ENCODE measurements at regions not wholly inside any gene's neighbourhood (a gene's known extent, or its start where the extent isn't known, plus 50 kb on each side); places are given as distances from the start of the nearest gene placed in this dataset.
A peak's percentile ranks its signal among the peaks of the same experiment; 100 is the strongest.

DNA sequence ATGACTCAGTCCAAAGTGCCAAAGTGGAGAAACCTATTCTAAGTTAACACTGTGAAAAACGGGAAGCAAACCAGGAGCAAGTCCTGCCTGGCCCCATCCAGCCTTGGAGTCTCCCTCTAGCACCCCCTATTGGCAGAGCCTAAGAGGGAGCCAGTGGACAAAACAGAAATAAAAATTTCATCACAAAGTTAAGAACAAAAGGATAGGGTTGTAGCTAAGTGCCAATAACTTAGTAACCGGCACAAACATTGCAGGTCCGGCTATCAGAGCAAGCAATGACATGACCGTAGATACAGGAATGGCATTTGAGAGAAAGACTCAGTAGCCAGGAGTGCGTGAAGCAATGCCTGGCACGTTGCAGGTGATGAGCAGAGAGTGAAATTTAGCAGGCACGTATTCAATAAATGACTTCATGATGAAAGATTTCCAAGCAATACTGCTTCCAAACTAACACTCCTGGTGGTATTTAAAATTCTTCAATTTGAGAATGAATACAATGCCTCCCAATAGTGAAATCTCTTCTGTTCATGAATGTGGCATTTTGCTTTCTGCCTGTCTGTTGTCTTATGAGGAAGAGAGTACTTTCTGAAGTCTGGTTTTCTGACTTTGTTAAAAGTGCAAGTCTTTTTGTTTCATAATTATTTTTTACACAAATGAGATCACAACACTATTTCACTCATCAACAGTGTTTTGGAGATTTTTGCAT, 391.0 kb downstream of the OMA1 start:
- CTCF ChIA-PET: interaction anchor here (1.1 to 2.3 kb wide), 2 partner anchors 10 to 11 kb away, joined by 3 to 6 read pairs; no protein-coding TSS in a partner anchor
- whole genome bisulfite sequencing (ENCODE audit: low lambda C conversion rate): 49% methylated on average over 7 of the region's 7 CpGs

DNA sequence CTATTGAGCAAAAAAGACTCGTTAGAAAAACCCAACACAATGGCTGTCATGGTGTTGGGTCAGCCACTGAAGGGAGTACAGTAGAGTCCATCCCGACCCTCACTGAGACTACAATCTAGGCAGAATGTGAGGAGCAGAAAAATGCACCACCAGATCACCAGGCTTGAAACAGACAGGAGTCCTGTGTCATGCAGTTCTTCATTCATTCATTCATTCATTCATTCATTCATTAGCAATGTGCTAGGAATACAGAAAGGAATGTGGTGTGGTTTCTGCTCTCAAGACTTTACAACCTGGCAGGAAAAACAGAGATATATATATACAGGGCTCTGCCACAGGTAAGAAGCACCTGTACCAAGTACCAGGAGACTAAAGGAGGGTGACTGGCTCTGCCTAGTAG, 392.3 kb downstream of the OMA1 start:
- Histone ChIP-seq H3K9me2 (no peaks in the 10 kb centered on the region), H3K9ac (no peak overlapping the region), H3F3A (replicated peaks; ENCODE audit: insufficient read depth) (no peaks in the 10 kb centered on the region), H4K20me1 (ENCODE audit: insufficient read depth) (no peaks in the 10 kb centered on the region), H2AFZ (ENCODE audit: low read depth) (no peak overlapping the region), H3K36me3 (replicated peaks in 1 of 2; ENCODE audit: control insufficient read depth in 1 of 2, insufficient read depth in 2 of 2, low read length in 1 of 2) (no peaks in the 10 kb centered on the region), H3K27me3 (ENCODE audit: insufficient read depth) (no peaks in the 10 kb centered on the region), H3K79me2 (ENCODE audit: insufficient read depth) (no peaks in the 10 kb centered on the region), H3K27ac (ENCODE audit: low read depth in 2 of 2, low read length in 1 of 2) (no peak overlapping the region), H3K4me2 (no peak overlapping the region), H3K4me1 (ENCODE audit: control insufficient read depth in 1 of 2, insufficient read depth in 2 of 2, low read depth in 1 of 2, low read length in 1 of 2) (peaks cover 0 to 2% of the 10 kb centered on the region in 2 experiments; a peak in 2 of 4 replicates), H3K4me3 (ENCODE audit: low read depth in 2 of 2, low read length in 1 of 2) (no peak overlapping the region), H3K9me3 (no peaks in the 10 kb centered on the region)
- no peak for DNase-seq
- 28% methylated on average over 2 of the region's 2 CpGs for WGBS (ENCODE audit: low lambda C conversion rate)
- ChIA-PET CTCF (interaction anchor here (0.6 to 2.8 kb wide), 5 partner anchors 10 to 1605 kb away, joined by 3 to 15 read pairs (median 3); partner anchors contain the start of gene DAB1), POLR2A (no interaction called here)
- TF ChIP-seq RXRA (IDR thresholded peaks at IDR 0.05; ENCODE audit: borderline replicate concordance, low read depth): no peak
- TF ChIP-seq NFIC (IDR thresholded peaks at IDR 0.05; ENCODE audit: borderline replicate concordance): no peak
- no peak for TF ChIP-seq TCF12 (IDR thresholded peaks at IDR 0.05)
- no peak for TF ChIP-seq NRF1 (IDR thresholded peaks at IDR 0.05; ENCODE audit: low read depth, low read length)
- TF ChIP-seq EP300 (IDR thresholded peaks at IDR 0.05; ENCODE audit: borderline replicate concordance in 1 of 2, low read depth in 1 of 2, low read length in 1 of 2): no peak
- TF ChIP-seq FOXJ3 (CRISPR knock-in tag; IDR thresholded peaks at IDR 0.05): no peak
- TF ChIP-seq RFX5 (IDR thresholded peaks at IDR 0.05; ENCODE audit: low read length): no peak
- no peak for TF ChIP-seq TEAD4 (IDR thresholded peaks at IDR 0.05; ENCODE audit: borderline replicate concordance, insufficient read depth)
- TF ChIP-seq ELF1 (IDR thresholded peaks at IDR 0.05): no peak

More for the DNA sequence above, 391.0 kb downstream of the OMA1 start:
- no peaks in the 10 kb centered on the region for H3F3A ChIP-seq (replicated peaks; ENCODE audit: insufficient read depth)
- no peaks in the 10 kb centered on the region for H3K27me3 ChIP-seq (ENCODE audit: insufficient read depth)
- no peak overlapping the region for H3K9ac ChIP-seq
- H2AFZ ChIP-seq (ENCODE audit: low read depth): no peak overlapping the region
- no peaks in the 10 kb centered on the region for H3K79me2 ChIP-seq (ENCODE audit: insufficient read depth)
- H3K4me3 ChIP-seq (ENCODE audit: low read depth in 2 of 2, low read length in 1 of 2): no peak overlapping the region; a peak in 1 of 4 replicates
- H3K36me3 ChIP-seq (replicated peaks in 1 of 2; ENCODE audit: control insufficient read depth in 1 of 2, insufficient read depth in 2 of 2, low read length in 1 of 2): no peaks in the 10 kb centered on the region
- no peak for DNase-seq
- H3K9me2 ChIP-seq: no peaks in the 10 kb centered on the region
- H3K27ac ChIP-seq (ENCODE audit: low read depth in 2 of 2, low read length in 1 of 2): no peak overlapping the region
- POLR2A ChIA-PET: no interaction called here
- H3K4me2 ChIP-seq: no peak overlapping the region
- no peaks in the 10 kb centered on the region for H4K20me1 ChIP-seq (ENCODE audit: insufficient read depth)
- TF ChIP-seq RAD21 (IDR thresholded peaks at IDR 0.05; ENCODE audit: low read length) (peak; percentile 54), CHD2 (IDR thresholded peaks at IDR 0.05; ENCODE audit: low read length, partially characterized antibody) (no peak)
- TF ChIP-seq, protein P1, sequence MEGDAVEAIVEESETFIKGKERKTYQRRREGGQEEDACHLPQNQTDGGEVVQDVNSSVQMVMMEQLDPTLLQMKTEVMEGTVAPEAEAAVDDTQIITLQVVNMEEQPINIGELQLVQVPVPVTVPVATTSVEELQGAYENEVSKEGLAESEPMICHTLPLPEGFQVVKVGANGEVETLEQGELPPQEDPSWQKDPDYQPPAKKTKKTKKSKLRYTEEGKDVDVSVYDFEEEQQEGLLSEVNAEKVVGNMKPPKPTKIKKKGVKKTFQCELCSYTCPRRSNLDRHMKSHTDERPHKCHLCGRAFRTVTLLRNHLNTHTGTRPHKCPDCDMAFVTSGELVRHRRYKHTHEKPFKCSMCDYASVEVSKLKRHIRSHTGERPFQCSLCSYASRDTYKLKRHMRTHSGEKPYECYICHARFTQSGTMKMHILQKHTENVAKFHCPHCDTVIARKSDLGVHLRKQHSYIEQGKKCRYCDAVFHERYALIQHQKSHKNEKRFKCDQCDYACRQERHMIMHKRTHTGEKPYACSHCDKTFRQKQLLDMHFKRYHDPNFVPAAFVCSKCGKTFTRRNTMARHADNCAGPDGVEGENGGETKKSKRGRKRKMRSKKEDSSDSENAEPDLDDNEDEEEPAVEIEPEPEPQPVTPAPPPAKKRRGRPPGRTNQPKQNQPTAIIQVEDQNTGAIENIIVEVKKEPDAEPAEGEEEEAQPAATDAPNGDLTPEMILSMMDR (IDR thresholded peaks at IDR 0.05): peak; percentile 62
- H3K4me1 ChIP-seq (ENCODE audit: control insufficient read depth in 1 of 2, insufficient read depth in 2 of 2, low read depth in 1 of 2, low read length in 1 of 2): peaks cover 0 to 2% of the 10 kb centered on the region in 2 experiments; a peak in 2 of 4 replicates
- no peaks in the 10 kb centered on the region for H3K9me3 ChIP-seq

All from SK-N-SH (cell line).